Cardiac fibroblast (primary cell): ENCODE measurements at regions not wholly inside any gene's neighbourhood (a gene's known extent, or its start where the extent isn't known, plus 50 kb on each side); places are given as distances from the start of the nearest gene placed in this dataset.

Source experiments
- DNase-seq, 2 donors: peaks; one replicate each; pipeline versions ENCODE4 v3.0.0 to v3.0.0-alpha.2; 2010; ENCODE audit warnings: low read depth in 2 of 2
- H3K4me3 ChIP-seq, 2 donors: replicated peaks in 1 of 2; 1 replicate in 1 of 2; 2 replicates in 1 of 2; pipeline ENCODE4 v1.5.1; 2011; ENCODE audit warnings: low read depth in 2 of 2, low read length in 2 of 2, mild to moderate bottlenecking in 2 of 2, moderate library complexity in 1 of 2
- CTCF ChIP-seq: IDR thresholded peaks from one replicate; pipeline ENCODE4 v1.5.1; 2011; ENCODE audit warnings: low read depth, mild to moderate bottlenecking, low read length, inconsistent platforms

- H3K4me3 ChIP-seq, result no peak overlapping the region
- no peak for DNase-seq
- TF ChIP-seq CTCF, result no peak
Observed at GRCh38 chr13:73299787-73300186, 241.0 kb downstream of the KLF5 start.

- no peak for TF ChIP-seq CTCF
- DNase-seq, result no peak
- no peak overlapping the region for H3K4me3 ChIP-seq
Observed at GRCh38 chr13:73293913-73294523, 235.2 kb downstream of the KLF5 start.

- DNase-seq, result no peak
- H3K4me3 ChIP-seq, result no peak overlapping the region
- TF ChIP-seq CTCF, result no peak
Observed at GRCh38 chr13:73292127-73292526, 233.3 kb downstream of the KLF5 start.

DNA sequence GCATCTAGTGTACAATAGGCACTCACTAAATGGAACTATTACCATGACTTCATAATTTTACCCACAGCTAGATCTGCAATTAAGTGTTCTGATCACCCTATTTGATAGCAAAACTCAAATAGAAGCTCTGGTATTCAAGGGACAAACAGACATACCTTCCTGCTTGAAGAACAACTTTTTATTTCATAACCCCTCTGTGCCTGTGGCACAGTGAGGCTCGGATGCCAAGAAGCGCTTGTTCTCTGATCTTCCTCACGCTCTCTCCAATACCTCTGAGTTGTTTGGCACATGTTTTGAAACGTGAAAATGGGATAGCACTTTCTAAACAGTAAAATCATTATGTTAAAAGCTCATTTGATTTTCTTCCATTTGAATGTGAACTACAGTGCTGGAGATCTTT, 232.0 kb downstream of the KLF5 start:
- DNase-seq, result no peak
- no peak overlapping the region for H3K4me3 ChIP-seq
- TF ChIP-seq CTCF, result no peak

DNA sequence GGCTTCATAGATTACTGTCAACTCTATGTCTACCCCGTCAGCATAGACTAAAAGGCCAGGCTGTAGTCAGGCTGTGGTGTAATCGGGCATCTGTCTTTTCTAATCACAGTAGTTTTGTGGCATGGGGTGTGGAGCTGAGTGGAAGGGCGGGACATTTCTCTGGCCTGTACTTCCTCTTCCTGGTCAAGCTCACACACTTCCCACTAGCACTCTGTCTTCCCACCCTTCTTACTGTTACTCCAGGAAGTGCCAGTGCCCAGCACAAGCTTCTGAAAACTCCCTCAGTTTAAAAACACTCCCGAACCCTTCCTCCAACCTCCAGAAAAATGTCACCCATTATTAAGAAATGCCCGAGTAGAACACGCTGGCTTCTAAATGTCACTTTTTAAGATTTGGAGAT, 229.8 kb downstream of the KLF5 start:
- TF ChIP-seq CTCF, result no peak
- no peak for DNase-seq
- no peak overlapping the region for H3K4me3 ChIP-seq

DNA sequence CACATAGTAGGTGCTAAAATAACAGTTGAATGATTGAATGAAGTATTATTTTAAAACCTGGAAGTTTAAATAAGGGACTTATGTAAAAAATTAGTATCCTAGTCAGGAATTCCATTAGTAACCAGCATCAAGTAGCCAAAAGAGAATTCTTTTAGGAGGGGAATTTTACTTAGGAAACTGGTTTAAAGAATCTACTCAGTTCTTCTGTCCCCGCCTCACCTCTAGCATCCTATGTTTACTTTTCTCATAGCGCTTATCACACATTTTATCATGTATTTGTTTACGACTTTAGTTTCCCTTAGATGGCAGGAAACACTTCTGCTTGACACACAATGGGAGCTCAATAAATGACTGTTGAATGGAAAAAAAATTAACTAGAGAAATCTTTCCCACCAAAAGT, 229.0 kb downstream of the KLF5 start:
- no peak for DNase-seq
- TF ChIP-seq CTCF, result no peak
- H3K4me3 ChIP-seq, result no peak overlapping the region

DNA sequence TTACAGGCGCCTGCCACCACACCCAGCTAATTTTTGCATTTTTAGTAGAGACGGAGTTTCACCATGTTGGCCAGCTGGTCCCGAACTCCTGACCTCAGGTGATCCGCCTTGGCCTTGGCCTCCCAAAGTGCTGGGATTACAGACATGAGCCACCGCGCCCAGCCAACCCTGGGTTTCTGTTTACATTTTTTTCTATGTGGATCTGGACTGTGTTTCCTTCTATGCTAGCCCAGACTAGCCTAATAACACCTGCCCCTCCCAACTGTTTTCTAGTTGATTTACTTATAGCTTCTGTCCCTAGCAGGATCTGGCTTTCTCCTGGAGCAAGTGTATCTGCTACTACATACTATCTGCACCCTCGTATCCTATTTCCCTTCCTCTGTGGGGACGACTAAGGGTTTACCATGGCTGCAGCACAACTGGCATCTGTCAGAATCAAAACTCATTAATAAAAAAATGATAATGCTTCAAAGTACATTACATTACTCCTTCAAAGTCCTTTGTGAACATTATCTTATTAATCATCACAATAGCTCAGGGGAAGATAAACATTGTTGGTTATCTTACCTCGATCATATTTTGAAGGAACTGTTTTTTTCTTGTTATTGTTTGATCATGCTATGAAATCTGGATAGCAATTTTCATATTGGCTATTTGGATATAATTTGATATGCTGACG, 228.3 kb downstream of the KLF5 start:
- TF ChIP-seq CTCF, result no peak
- H3K4me3 ChIP-seq, result no peak overlapping the region
- no peak for DNase-seq
